HuH-7.5 (cell line): ENCODE measurements at regions not wholly inside any gene's neighbourhood (a gene's known extent, or its start where the extent isn't known, plus 50 kb on each side); places are given as distances from the start of the nearest gene placed in this dataset.

ENCODE experiments used
- DNase-seq: peaks from one replicate; pipeline ENCODE4 v3.0.0; 2011; ENCODE audit warnings: low spot score

GRCh38 chr5:146940295-146940694 lies 61.7 kb upstream of the PPP2R2B start:
- no peak for DNase-seq

- DNase-seq = no peak
Observed at GRCh38 chr5:146944019-146944418, 65.5 kb upstream of the PPP2R2B start.

GRCh38 chr5:146944764-146945616 lies 66.4 kb upstream of the PPP2R2B start:
- DNase-seq = no peak

- DNase-seq = no peak
Observed at GRCh38 chr5:146945617-146946084, 67.1 kb upstream of the PPP2R2B start.

- DNase-seq = no peak
Observed at GRCh38 chr5:146947181-146947941, 68.8 kb upstream of the PPP2R2B start.

GRCh38 chr5:146948666-146949065 lies 70.1 kb upstream of the PPP2R2B start:
- no peak for DNase-seq

- no peak for DNase-seq
Observed at GRCh38 chr5:146952168-146952567, 73.6 kb upstream of the PPP2R2B start.

- DNase-seq = no peak
Observed at GRCh38 chr5:146956217-146956616, 77.7 kb upstream of the PPP2R2B start.

- DNase-seq = no peak
Observed at GRCh38 chr5:146959360-146959759, 80.8 kb upstream of the PPP2R2B start.

- DNase-seq = no peak
Observed at GRCh38 chr5:146962801-146963355, 84.3 kb upstream of the PPP2R2B start.

GRCh38 chr5:146965761-146966659 lies 87.5 kb upstream of the PPP2R2B start:
- peak; percentile 11 for DNase-seq

GRCh38 chr5:146967646-146968045 lies 89.1 kb upstream of the PPP2R2B start:
- no peak for DNase-seq

- no peak for DNase-seq
Observed at GRCh38 chr5:146971401-146971800, 92.8 kb upstream of the PPP2R2B start.

GRCh38 chr5:146986469-146986868 lies 107.9 kb upstream of the PPP2R2B start:
- no peak for DNase-seq

- DNase-seq = no peak
Observed at GRCh38 chr5:146993876-146994530, 115.4 kb upstream of the PPP2R2B start.

- no peak for DNase-seq
Observed at GRCh38 chr5:146995878-146996277, 117.3 kb upstream of the PPP2R2B start.

- DNase-seq = no peak
Observed at GRCh38 chr5:147015405-147015804, 136.8 kb upstream of the PPP2R2B start.

- no peak for DNase-seq
Observed at GRCh38 chr5:147017191-147017590, 138.6 kb upstream of the PPP2R2B start.

- no peak for DNase-seq
Observed at GRCh38 chr5:147017621-147018020, 139.1 kb upstream of the PPP2R2B start.

- DNase-seq = no peak
Observed at GRCh38 chr5:147018812-147019211, 140.3 kb upstream of the PPP2R2B start.

GRCh38 chr5:147036691-147037245 lies 158.2 kb upstream of the PPP2R2B start:
- no peak for DNase-seq
